GM18519 (cell line): ENCODE measurements at regions not wholly inside any gene's neighbourhood (a gene's known extent, or its start where the extent isn't known, plus 50 kb on each side); places are given as distances from the start of the nearest gene placed in this dataset.

Experiments used
- ATAC-seq: cut with Tn5 transposase; IDR thresholded peaks from one replicate; pipeline ENCODE4 v1.9.1; 2021; ENCODE audit warnings: mild to moderate bottlenecking, moderate library complexity; ENCODE audit not compliant: unreplicated experiment, low FRiP score

DNA sequence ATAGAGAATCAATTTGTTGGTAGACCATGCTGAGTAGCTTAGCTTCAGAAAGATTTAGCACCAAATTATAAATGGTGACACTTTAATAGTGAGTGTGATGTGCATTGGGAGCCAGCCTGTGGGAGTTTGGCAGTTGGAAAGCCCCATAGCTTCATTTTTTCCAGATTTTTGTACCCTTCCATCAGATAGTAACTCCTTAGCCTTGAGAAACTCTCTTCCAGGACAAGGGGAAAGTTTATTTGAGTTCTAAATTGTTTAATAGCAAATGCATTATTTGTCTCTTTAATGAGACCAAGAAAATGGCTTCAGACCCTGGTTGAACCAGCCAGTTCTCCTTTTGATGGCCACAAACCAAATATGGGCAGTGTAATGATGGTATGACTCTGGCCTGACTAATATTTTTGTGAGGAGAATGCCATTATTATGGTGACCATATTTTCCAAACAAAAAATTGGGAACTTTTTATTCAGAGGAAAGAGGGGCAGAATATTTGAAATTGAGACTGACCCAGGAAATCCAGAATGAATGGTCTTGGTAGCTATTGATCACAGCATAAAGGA, 49.8 kb downstream of the PLCE1 start:
- no peak for ATAC-seq

DNA sequence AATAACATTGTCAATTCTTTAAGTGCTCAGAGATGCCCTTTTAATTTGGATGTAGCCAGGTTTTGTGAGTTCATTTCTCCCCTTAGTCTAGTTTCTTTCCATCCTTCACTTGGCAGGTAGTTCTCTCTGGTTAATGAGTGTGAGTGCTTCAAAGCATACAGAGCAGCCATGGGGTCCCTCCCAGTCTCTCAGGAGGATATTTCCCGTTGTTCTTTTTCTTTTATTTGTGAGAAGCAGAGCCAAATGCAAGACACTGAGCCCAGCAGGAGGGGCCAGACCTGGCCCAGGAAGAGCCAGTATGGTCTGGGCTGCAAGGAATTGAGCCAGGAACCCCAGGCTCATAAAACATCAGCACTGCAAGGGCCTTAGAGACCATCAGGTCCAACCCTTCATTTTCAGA, 52.4 kb downstream of the PLCE1 start:
- no peak for ATAC-seq

DNA sequence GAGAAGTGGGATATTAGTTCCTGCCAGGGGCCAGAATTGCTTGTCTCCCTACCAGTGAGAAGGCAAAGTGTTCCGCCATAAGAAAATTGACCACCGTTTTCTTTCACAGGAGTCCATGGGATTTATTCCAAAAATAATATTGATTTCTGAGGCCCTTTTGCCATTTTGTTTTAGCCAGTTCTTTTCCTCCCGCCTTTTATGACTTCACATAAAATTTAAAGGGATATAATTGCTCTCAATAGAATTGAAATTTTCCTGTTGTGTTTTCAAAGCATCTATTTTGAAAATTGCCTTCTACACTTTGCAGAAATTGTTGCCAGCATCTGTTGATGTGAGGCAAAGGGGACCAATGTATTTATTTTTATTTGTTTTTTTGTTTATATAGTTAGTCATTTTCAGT, 53.6 kb downstream of the PLCE1 start:
- ATAC-seq = no peak

DNA sequence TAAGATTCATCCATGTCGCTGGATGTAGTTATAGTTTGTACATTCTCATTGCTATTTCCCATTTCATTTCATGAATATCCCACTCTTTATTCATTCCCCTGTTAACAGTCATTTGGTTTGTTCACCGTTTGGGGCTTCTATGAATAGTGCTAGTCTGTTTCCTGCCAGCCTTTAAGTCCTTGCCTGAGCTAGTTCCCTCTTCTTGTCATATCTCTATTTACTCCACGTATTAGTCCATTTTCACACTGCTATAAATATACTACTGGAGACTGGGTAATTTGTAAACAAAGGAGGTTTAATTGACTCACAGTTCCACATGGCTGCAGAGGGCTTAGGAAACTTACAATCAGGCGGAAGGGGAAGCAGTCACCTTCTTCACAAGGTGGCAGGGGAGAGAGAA, 56.2 kb downstream of the PLCE1 start:
- ATAC-seq = no peak

DNA sequence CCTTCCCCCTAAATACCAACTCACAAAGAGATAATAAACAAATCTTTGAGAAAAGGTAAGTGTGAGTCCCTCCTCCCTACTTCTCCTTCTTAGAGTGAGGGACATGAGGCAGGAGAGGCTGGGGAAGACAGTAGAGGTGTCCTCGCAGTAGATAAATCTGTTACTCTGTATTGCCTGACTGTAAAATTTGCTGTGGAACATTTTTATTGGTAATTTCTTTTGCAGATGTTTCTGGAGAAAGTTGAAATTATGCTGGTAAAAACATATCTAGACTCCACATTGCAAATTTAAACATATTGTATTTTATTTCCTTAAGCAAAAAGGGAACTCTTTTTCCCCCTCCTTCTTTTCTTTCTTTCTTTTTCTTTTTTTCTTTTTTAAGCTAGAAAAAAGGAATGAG, 58.5 kb downstream of the PLCE1 start:
- ATAC-seq = no peak

DNA sequence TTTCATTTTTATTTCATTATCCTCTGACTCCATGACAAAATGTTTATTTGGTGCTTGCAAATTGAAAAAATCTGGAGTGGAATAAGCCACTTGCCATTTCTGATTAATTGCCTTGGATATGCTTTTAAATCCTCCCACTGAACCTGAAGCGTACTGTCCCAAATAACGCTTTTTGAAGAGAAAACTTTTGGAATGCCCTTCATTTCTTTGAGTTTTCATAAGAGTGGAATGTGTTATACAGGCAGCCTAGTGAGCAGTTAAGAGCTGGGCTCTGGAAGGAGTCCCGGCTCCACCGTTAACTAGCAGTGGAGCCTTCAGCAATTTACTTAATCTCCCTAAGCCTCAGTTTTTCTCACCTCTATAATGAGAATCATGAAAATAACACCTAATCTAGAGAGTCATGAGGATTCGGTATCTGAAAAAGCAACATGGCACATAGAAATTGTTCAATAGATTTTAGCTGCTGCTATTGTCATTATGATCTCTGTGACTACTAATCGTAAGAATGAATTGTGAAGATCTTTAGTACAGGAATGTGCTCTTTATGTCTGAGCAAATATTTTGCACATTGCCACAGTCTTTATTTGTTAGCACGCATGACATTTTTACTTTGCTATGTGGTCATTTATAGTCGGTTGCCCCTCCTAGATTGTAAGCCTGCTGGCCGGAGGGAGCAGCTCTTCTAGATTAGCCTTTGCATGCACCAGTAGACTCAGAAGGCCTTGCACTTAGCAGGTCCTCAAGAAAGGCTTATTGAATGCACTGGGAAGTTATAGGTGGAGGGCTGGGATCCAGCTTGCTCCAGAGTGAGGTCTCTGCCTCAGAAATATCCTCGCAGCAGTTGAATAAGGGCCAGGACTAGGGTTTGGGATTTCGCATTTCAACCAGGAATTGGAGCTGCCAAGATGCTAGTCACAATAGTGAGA, 59.4 kb downstream of the PLCE1 start:
- no peak for ATAC-seq

DNA sequence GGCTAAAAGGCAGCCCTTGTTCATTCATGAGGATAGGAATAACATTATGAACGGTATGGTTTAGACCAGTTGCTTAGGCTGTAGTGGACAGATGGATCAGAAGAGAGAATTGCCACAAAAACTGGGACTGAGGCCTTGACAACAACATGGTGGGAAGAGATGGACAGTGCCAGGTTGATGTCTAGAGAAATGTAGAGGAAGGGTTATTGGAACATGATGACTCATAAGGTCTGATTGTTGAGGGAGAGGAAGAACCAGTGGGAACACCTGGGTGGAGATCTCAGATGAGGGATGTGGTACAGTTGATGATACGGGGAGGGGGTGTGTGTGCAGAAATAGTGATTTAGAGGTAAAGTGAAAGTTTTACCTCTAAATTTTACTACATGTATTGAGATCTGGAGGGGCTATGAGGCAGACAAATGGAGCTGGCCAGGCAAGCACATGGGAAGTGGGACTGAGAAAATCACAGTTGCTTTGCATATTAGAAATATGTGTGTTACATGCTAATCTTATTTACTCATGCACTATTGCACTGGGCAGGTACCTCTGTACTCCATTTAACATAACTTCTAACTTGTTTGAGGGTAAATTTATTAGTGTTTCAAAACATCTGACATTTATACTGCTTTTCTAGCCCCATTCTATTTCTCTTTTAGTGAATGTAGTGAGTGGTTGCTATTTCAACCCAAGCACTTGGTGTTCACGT, 65.6 kb downstream of the PLCE1 start:
- no peak for ATAC-seq

DNA sequence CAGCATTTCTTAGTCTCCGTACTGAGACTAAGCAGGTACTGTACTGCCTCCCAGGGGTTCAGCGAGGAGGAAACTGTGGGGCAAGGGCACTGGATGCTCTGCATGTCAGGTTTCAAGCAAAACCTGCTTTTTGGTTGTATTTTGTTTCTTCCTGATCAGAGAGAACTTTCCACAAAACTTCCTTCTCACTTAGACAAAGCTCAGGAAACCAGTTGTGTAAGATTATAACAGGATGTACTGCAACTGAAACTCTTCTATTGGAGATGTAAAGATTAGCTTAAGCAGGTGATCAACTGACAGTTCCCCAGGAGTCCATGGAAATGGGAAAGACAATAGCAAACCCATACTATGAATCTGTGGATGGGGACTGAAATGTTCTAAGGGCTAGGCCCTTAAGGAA, 67.3 kb downstream of the PLCE1 start:
- ATAC-seq = no peak

DNA sequence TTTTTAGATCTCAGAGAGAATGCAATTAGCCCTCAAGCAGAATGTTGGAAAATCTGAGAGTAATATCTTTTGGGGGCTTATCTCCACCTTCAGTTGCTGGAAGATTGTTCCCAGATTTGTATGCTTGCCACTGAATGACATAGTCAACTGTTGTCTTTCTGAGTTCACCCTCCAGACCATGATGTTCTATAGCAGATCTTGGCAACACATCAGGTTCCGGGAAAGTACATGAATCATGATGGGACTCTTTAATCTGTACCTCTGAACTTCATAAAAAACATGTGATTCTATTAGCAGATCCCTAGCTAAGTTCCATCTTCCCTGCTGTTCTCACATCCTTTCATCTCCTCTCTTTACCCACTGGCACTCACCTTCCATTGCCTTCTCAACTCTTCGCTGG, 68.9 kb downstream of the PLCE1 start:
- no peak for ATAC-seq

DNA sequence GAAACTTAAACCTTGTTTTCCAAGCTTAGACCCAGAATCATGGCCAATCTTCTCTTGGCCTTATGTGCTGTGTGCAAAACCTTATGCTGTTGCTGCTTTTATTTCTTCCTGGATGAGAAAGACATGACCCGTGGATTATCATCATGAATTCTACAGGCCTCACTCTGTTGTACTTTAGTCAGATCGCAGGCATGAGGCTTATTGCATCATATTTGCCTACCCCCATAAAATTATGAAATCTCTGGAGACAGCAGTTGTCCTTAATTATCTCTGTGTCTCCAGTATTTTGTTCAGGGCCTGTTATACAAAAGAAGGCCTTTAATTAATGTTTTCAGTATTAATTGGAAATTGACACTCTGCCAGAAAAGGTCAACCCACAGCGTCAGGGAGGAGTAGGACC, 71.6 kb downstream of the PLCE1 start:
- ATAC-seq = no peak

DNA sequence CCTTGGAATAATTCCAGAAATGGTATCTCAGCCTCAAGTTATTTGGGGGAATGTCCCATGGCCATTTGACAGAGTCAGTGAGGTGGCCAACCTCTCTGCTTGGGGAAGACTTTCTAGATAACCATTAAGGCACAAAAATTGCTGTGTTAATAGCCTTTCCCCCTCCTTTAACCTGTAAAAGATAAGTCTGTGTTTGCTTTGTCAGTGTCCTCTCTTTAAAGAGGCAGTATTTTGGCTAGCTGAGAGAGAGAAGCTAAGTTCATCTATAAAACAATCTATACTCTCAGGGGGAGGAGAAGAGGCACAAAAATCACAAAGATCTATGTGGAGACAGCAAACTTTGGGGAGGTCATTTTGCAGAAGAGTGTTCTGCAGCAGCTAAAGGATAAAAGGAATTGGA, 72.1 kb downstream of the PLCE1 start:
- no peak for ATAC-seq

DNA sequence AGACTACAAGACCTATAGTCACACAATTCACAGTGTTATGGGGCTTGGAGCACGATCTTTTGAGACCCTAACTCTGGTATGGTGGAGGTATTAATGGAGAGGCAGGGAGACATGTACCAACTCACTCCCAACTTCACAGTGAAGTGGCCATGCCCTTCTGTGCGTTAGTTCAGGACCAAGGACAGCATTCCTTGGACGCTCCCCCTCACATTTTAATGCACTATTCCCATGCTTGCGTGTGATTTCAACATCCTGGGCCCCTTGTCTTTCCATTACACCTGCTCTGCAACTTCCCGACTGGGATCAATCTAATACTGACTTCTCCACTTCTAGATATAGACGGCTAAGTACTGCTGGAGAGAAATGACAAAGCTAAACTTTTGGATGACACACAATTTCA, 72.7 kb downstream of the PLCE1 start:
- no peak for ATAC-seq

DNA sequence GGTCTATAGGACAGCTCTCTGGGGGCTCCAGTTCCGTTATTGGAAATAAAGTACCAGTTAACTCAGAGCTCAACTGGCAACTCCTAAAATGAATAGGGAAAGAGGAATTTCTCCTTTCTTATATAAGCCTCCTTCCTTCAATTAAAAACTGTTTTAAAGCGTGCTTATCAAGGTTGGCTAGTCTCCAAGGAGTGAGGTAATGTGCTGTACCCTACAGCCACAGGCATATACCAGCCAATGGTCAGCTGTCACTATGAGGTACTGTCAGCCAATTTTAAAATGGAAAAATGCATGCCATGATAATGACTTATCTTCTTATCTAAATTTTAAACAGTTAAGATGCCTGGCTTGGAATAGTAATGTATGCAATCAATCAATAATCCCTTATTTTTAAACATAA, 76.2 kb downstream of the PLCE1 start:
- no peak for ATAC-seq

DNA sequence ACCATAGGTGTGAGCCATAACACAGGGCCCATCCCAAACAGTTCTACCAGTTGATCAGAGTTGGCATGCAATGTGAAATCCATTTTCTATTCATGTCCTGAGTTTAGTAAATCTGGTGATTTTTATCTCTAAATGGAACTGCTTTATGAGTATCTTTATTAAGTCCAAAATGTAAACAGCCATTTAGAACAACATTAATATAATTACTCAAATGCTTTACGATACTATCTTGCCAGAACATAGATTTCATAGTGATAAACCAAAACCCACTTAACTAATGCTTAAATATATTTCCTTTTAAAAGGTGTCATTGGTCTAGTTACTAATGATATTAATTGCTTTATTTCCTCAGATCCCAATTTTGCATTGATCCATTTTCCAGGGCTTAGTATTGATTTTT, 80.7 kb downstream of the PLCE1 start:
- ATAC-seq = no peak

DNA sequence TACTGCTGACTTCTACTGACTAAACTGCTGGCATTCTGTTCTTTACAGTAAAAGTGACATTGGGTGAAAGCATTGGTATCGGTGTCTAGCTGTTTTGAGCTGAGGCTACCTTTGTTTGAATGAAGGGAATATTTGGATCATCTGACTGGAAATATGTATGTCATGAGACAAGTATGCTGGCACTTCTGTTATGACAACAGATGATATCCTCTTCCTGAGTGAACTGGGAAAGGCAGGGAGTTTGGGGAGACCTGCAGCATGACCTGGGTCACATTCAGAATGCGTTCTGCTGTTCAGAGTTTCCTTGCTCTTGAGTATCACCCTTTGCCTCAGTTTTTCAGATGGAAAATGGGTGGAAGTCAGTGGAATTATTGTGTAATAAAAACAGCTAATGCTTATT, 81.8 kb downstream of the PLCE1 start:
- no peak for ATAC-seq

DNA sequence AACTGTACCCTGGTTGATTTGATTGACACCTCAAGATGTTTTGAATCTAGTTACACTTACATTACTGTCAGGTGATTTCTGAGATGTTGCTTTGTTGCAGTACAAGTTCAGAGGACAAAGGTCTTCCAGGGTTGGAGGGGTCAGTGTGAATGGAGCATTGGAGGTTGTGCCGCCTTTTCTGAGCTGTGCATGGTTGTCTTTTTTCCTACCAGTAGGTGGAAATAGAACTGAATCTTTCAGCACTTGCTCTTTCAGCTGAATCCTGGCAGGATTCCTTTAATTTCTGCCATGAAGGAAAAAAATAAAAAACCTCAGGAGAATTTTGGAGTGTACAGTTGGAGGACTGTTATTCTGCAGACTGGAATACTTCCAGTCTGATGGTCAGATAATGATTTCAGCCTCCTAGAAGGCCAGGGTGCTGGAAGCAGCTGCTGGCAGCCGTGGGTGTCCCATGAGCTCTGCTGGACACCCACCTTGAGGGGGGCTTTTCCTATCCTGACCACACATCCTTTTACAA, 82.7 kb downstream of the PLCE1 start:
- ATAC-seq = no peak

DNA sequence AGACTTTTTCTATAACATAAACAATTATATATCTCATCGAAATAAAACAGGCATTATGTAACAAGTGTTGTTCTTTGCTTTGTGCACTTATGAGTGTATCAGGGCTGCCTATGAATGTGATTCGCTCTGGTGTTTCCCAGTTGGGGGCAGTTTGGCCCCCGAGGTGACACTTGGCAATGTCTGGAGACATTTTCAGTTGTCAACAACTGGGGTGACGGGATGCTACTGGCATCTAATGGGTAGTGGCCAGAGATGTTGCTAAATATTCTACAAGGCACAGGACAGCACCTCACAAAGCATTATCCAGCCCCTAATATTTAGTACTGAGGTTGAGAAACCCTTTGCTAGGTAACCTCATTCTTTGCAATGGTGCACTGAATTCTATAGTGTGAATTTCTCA, 83.3 kb downstream of the PLCE1 start:
- no peak for ATAC-seq

DNA sequence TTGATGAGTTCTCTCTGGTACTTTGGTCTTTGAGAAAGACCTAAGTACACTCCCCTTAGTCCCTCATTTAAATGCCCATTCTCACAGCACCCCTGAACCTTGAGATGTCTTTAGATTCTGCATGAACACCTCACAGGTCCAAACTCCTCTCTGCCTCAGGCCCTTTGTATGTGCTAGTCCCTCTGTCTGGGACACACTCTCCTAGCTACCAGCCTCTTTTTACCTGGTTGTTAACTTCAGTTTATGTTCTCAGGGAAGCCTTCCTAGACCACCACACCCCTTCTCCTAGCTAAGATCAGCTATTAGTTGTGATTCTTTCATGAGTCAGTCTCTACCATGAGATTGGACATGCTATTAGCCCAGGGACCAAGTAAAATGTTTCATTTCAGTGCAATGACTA, 86.4 kb downstream of the PLCE1 start:
- ATAC-seq = no peak

DNA sequence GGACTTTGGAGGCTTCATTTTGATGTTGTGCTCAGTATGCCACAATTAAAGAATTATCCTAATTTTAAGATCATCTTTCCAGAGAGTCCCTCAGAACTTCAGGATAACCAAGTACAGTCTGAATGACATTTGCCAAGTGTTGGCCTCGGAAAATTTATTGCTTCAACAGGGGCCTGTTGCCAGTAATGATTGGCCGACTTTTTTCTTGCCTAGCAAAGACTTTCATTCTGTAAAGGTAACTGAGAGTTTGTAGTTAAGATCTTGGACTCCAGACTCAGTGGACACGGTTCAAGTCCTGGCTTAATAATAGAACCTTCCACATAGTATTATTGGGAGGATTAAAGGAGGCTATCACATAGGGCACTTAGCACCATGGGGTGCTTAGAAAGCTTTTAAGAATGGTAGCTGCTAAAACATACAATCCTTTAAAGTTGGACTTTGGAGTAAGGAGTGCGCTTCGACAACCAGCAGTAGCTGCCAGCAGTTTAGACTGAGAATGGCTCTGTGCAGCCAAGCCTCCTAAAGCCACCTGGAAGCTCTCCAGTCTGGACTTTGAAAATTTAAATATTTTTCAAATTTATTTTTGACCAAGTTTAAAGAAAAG, 90.0 kb downstream of the PLCE1 start:
- no peak for ATAC-seq

DNA sequence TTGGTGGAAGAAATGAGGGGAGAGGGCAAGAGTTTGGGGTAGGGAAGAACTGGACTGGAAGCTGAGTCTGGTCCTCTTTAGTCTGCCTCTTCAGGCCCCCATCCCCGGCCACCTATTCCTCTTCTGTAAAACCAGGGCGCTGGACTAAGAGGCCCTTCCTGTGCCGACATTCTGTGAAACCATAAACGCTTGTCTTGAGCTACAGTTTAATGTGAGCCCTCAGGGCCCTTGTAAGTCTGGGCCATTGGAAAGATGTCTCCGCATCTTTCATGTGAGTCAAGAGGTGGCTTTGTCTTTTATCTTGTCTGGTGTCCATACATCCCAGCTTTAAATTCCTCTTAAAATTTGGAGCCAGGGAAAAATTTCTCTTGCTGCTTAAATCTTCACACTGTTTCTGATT, 90.6 kb downstream of the PLCE1 start:
- no peak for ATAC-seq

DNA sequence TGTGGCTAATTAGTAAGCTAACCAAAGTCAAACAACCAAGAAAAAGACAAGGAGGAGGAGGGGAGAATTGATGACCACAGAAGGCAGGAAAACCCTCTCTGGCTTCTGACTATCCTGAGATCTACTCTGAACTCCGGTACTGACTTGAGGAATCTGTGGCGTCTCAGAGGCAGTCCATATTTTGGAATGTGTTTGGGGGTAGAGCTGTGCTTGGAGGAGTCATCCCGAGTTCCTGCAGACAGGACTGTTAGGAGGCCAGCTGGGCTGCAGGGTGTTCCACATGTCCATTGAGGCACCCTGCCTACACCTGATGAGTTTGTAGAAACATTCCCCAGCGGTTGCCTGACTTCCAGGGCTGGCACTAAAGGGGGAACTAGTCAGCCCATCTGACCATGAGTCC, 91.6 kb downstream of the PLCE1 start:
- no peak for ATAC-seq
